GM19372 (cell line): ENCODE measurements at regions not wholly inside any gene's neighbourhood (a gene's known extent, or its start where the extent isn't known, plus 50 kb on each side); places are given as distances from the start of the nearest gene placed in this dataset.

ENCODE experiments used
- ATAC-seq: cut with Tn5 transposase; IDR thresholded peaks from one replicate; pipeline ENCODE4 v1.9.1; 2021; ENCODE audit warnings: mild to moderate bottlenecking, low read depth, moderate library complexity; ENCODE audit not compliant: unreplicated experiment

GRCh38 chr2:21422724-21423522 is 299.2 kb downstream of the TDRD15 start:
- no peak for ATAC-seq

GRCh38 chr2:21423854-21424253 is 300.1 kb downstream of the TDRD15 start:
- no peak for ATAC-seq

- no peak for ATAC-seq
These were observed 300.6 kb downstream of the TDRD15 start for GRCh38 chr2:21424375-21424774.

GRCh38 chr2:21427606-21428005 is 303.8 kb downstream of the TDRD15 start:
- ATAC-seq: no peak

- ATAC-seq: no peak
These were observed 305.0 kb downstream of the TDRD15 start for GRCh38 chr2:21428754-21429153.

- ATAC-seq: no peak
These were observed 306.0 kb downstream of the TDRD15 start for GRCh38 chr2:21429747-21430146.

- ATAC-seq: no peak
These were observed 307.3 kb downstream of the TDRD15 start for GRCh38 chr2:21431078-21431477.

- ATAC-seq: no peak
These were observed 315.2 kb downstream of the TDRD15 start for GRCh38 chr2:21438949-21439348.

- no peak for ATAC-seq
These were observed 317.7 kb downstream of the TDRD15 start for GRCh38 chr2:21441442-21441841.

GRCh38 chr2:21443494-21444105 is 319.8 kb downstream of the TDRD15 start:
- ATAC-seq: no peak

GRCh38 chr2:21449881-21450280 is 326.1 kb downstream of the TDRD15 start:
- no peak for ATAC-seq

GRCh38 chr2:21451403-21451802 is 327.6 kb downstream of the TDRD15 start:
- no peak for ATAC-seq

GRCh38 chr2:21452263-21452662 is 328.5 kb downstream of the TDRD15 start:
- ATAC-seq: no peak

GRCh38 chr2:21452678-21453077 is 328.9 kb downstream of the TDRD15 start:
- no peak for ATAC-seq

- no peak for ATAC-seq
These were observed 330.1 kb downstream of the TDRD15 start for GRCh38 chr2:21453723-21454450.

- ATAC-seq: no peak
These were observed 331.1 kb downstream of the TDRD15 start for GRCh38 chr2:21454839-21455238.

GRCh38 chr2:21461754-21462240 is 338.0 kb downstream of the TDRD15 start:
- no peak for ATAC-seq

GRCh38 chr2:21466341-21466927 is 342.7 kb downstream of the TDRD15 start:
- no peak for ATAC-seq

- no peak for ATAC-seq
These were observed 343.6 kb downstream of the TDRD15 start for GRCh38 chr2:21467280-21467818.

- no peak for ATAC-seq
These were observed 344.1 kb downstream of the TDRD15 start for GRCh38 chr2:21467910-21468309.

GRCh38 chr2:21468624-21469023 is 344.9 kb downstream of the TDRD15 start:
- ATAC-seq: no peak
